B cell (primary cell): ENCODE measurements at regions not wholly inside any gene's neighbourhood (a gene's known extent, or its start where the extent isn't known, plus 50 kb on each side); places are given as distances from the start of the nearest gene placed in this dataset.

ENCODE experiments used
- EZH2 ChIP-seq: IDR thresholded peaks from 2 replicates; pipeline ENCODE4 v1.6.1; 2012; ENCODE audit warnings: borderline replicate concordance, low read depth, mild to moderate bottlenecking, moderate library complexity, low read length; ENCODE audit not compliant: insufficient read depth, poor library complexity, severe bottlenecking
- TF ChIP-seq, protein P1 (sequence below): fragments of 200-600 bp; IDR thresholded peaks from one replicate; pipeline ENCODE4 v1.8.0; 2022; ENCODE audit warnings: antibody characterized with exemption, mild to moderate bottlenecking

DNA sequence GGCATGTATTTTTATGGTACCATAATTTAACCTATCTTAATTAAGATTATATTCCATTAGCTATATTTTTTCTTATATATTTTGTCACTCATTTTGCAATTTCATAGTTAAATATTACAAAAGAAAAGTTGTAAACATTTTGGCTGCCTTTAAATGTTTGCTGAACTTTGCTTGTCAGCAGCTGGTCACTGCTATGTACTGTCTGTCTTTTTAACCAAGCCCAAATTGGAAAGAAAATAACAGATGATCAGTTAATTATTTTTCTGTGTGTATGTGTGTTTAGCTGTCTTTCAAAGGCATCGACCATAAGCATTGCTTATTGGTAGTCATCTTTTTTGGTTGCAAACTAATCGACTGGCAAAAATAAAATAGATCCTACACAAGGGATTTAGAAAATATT, 54.4 kb upstream of the SMAD1 start:
- TF ChIP-seq, protein P1, sequence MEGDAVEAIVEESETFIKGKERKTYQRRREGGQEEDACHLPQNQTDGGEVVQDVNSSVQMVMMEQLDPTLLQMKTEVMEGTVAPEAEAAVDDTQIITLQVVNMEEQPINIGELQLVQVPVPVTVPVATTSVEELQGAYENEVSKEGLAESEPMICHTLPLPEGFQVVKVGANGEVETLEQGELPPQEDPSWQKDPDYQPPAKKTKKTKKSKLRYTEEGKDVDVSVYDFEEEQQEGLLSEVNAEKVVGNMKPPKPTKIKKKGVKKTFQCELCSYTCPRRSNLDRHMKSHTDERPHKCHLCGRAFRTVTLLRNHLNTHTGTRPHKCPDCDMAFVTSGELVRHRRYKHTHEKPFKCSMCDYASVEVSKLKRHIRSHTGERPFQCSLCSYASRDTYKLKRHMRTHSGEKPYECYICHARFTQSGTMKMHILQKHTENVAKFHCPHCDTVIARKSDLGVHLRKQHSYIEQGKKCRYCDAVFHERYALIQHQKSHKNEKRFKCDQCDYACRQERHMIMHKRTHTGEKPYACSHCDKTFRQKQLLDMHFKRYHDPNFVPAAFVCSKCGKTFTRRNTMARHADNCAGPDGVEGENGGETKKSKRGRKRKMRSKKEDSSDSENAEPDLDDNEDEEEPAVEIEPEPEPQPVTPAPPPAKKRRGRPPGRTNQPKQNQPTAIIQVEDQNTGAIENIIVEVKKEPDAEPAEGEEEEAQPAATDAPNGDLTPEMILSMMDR = no peak
- TF ChIP-seq EZH2 = no peak
